Lung (tissue), 11 donors: ENCODE measurements at regions not wholly inside any gene's neighbourhood (a gene's known extent, or its start where the extent isn't known, plus 50 kb on each side); places are given as distances from the start of the nearest gene placed in this dataset.

Experiments
- ATAC-seq: fragments of 200-7000 bp; cut with Tn5 transposase; one replicate; pipeline ENCODE4 v1.9.1; 2020; ENCODE audit warnings: moderate number of reproducible peaks; ENCODE audit not compliant: insufficient read depth, low FRiP score
- DNase-seq, 3 donors: peaks; one replicate each; pipeline ENCODE4 v3.0.0-alpha.2; 2013 to 2017
- H3K27ac ChIP-seq, 2 donors: one replicate each; pipeline ENCODE4 v1.5.1; 2013; ENCODE audit warnings: mild to moderate bottlenecking in 2 of 2, moderate library complexity in 2 of 2, control low read depth in 1 of 2, inconsistent platforms in 1 of 2, low read depth in 1 of 2, low read length in 1 of 2
- H3K27me3 ChIP-seq, 3 donors: one replicate each; pipeline ENCODE4 v1.5.1; 2013; ENCODE audit warnings: low read length in 2 of 3; ENCODE audit not compliant: control insufficient read depth in 3 of 3, insufficient read depth in 3 of 3
- H3K36me3 ChIP-seq, 4 donors: one replicate each; pipeline ENCODE4 v1.5.1; 2013; ENCODE audit warnings: low read length in 4 of 4, mild to moderate bottlenecking in 1 of 4, moderate library complexity in 1 of 4; ENCODE audit not compliant: control insufficient read depth in 4 of 4, insufficient read depth in 4 of 4
- H3K4me1 ChIP-seq, 5 donors: one replicate each; pipeline ENCODE4 v1.5.1; 2013; ENCODE audit warnings: low read length in 5 of 5, mild to moderate bottlenecking in 2 of 5, moderate library complexity in 1 of 5; ENCODE audit not compliant: control insufficient read depth in 5 of 5, insufficient read depth in 5 of 5
- H3K4me3 ChIP-seq: one replicate; pipeline ENCODE4 v1.5.1; 2013; ENCODE audit warnings: mild to moderate bottlenecking, control low read depth, moderate library complexity
- H3K9ac ChIP-seq, 2 donors: one replicate each; pipeline ENCODE4 v1.5.1; 2013; ENCODE audit warnings: low read length in 2 of 2, control low read depth in 1 of 2; ENCODE audit not compliant: insufficient read depth in 1 of 2
- H3K9me3 ChIP-seq, 4 donors: one replicate each; pipeline ENCODE4 v1.5.1; 2013; ENCODE audit warnings: low read length in 3 of 4, mild to moderate bottlenecking in 1 of 4, moderate library complexity in 1 of 4; ENCODE audit not compliant: control insufficient read depth in 4 of 4, insufficient read depth in 3 of 4
- whole genome bisulfite sequencing, 2 donors: extraction: QIAGEN DNeasy Blood & Tissue Kit; methylation state at CpG; one replicate each; pipeline ENCODE4 v1.1.7; 2013; 5-methylcytosine and 5-hydroxymethylcytosine counted together
- TF ChIP-seq, protein P1 (sequence below): IDR thresholded peaks from 2 replicates; pipeline ENCODE4 v1.5.1; 2012; ENCODE audit warnings: mild to moderate bottlenecking; ENCODE audit errors: control extremely low read depth, extremely low read depth
- donor health status: control.
- donor health status: control.
- donor health status: Bipolar disorder and iron deficiency.
- donor health status: healthy.
- donor health status: DM: yes; HTN: yes; CAD: no.

DNA sequence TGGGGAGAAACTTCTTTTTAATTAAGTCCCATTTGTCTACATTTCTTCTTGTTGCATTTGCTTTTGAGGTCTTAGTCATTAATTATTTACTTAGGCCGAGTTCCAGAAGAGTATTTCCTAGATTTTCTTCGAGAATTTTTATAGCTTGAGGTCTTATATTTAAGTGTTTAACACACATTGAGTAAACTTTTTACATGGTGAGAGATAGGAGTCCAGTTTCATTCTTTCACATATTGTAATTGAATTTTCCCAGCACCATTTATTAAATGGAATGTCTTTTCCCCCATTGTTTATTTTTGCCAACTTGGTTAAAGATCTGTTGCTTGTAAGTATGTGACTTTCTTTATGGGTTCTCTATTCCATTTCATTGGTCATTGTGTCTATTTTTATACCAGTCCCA lies 1344.0 kb upstream of the RAG2 start:
- TF ChIP-seq, protein P1, sequence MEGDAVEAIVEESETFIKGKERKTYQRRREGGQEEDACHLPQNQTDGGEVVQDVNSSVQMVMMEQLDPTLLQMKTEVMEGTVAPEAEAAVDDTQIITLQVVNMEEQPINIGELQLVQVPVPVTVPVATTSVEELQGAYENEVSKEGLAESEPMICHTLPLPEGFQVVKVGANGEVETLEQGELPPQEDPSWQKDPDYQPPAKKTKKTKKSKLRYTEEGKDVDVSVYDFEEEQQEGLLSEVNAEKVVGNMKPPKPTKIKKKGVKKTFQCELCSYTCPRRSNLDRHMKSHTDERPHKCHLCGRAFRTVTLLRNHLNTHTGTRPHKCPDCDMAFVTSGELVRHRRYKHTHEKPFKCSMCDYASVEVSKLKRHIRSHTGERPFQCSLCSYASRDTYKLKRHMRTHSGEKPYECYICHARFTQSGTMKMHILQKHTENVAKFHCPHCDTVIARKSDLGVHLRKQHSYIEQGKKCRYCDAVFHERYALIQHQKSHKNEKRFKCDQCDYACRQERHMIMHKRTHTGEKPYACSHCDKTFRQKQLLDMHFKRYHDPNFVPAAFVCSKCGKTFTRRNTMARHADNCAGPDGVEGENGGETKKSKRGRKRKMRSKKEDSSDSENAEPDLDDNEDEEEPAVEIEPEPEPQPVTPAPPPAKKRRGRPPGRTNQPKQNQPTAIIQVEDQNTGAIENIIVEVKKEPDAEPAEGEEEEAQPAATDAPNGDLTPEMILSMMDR: no peak
- Histone ChIP-seq H3K27ac (no peak overlapping the region), H3K27me3 (no peaks in the 10 kb centered on the region), H3K4me3 (no peak overlapping the region), H3K9ac (no peak overlapping the region), H3K4me1 (no peaks in the 10 kb centered on the region), H3K36me3 (no peaks in the 10 kb centered on the region), H3K9me3 (no peaks in the 10 kb centered on the region)
- WGBS, 2 donors: 58 to 69% methylated on average over 2 of the region's 2 CpGs
- DNase-seq (peak in 2 of 3 donors; percentile 10 to 16), ATAC-seq (no peak)

GRCh38 chr11:37929100-37929653 lies 1331.1 kb upstream of the RAG2 start:
- Histone ChIP-seq H3K4me1 (no peaks in the 10 kb centered on the region), H3K27ac (no peak overlapping the region), H3K4me3 (no peak overlapping the region), H3K36me3 (no peaks in the 10 kb centered on the region), H3K27me3 (no peaks in the 10 kb centered on the region), H3K9ac (no peak overlapping the region), H3K9me3 (peaks cover 0 to 3% (median 0%) of the 10 kb centered on the region in 4 donors)
- TF ChIP-seq, protein P1: no peak
- WGBS, 2 donors: 81 to 83% methylated on average over 3 of the region's 3 CpGs
- DNase-seq (peak in 1 of 3 donors; percentile 23), ATAC-seq (no peak)

GRCh38 chr11:37926772-37927171 lies 1328.7 kb upstream of the RAG2 start:
- TF ChIP-seq, protein P1: no peak
- no peak for ATAC-seq
- Histone ChIP-seq H3K36me3 (no peaks in the 10 kb centered on the region), H3K9ac (no peak overlapping the region), H3K4me3 (no peak overlapping the region), H3K9me3 (peaks cover 0 to under 1% (median 0%) of the 10 kb centered on the region in 4 donors), H3K4me1 (no peaks in the 10 kb centered on the region), H3K27me3 (no peaks in the 10 kb centered on the region), H3K27ac (no peak overlapping the region)
- no peak for DNase-seq

GRCh38 chr11:37916331-37916730 lies 1318.3 kb upstream of the RAG2 start:
- no peaks in the 10 kb centered on the region for H3K4me1 ChIP-seq
- no peaks in the 10 kb centered on the region for H3K9me3 ChIP-seq
- no peaks in the 10 kb centered on the region for H3K27me3 ChIP-seq
- H3K27ac ChIP-seq: no peak overlapping the region
- TF ChIP-seq, protein P1: no peak
- ATAC-seq: no peak
- no peak overlapping the region for H3K4me3 ChIP-seq
- DNase-seq: no peak
- no peak overlapping the region for H3K9ac ChIP-seq
- H3K36me3 ChIP-seq: no peaks in the 10 kb centered on the region
